A673 (cell line): ENCODE measurements at regions not wholly inside any gene's neighbourhood (a gene's known extent, or its start where the extent isn't known, plus 50 kb on each side); places are given as distances from the start of the nearest gene placed in this dataset.

ENCODE experiments used
- BruUV-seq: library from RNA; stranded (reverse); fragments of 400-500 nt; replicated peaks from 2 replicates; lab custom pipeline; 2021; lab: Mats Ljungman, UMichigan
- CTCF ChIA-PET: fragments of 300-600 bp; sonication (Branson Sonifier 250); formaldehyde crosslinking; loops from one replicate; lab custom pipeline; 2022; ENCODE audit warnings: antibody characterized with exemption; lab: Charles Lee
- POLR2A ChIA-PET: fragments of 300-600 bp; sonication (Branson Sonifier 250); formaldehyde crosslinking; loops from one replicate; lab custom pipeline; 2022; ENCODE audit warnings: antibody characterized with exemption; ENCODE audit not compliant: low non-redundant PET; lab: Charles Lee
- DNase-seq: peaks from one replicate; pipeline ENCODE4 v3.0.0-alpha.2; 2015; ENCODE audit warnings: low spot score
- H3K27ac ChIP-seq: fragments of 200-600 bp; sonication (generic); 2 replicates; pipeline ENCODE4 v1.5.1; 2016; ENCODE audit warnings: mixed run types, low read depth, mild to moderate bottlenecking, mixed read lengths, antibody characterized with exemption, low read length; ENCODE audit not compliant: poor library complexity, severe bottlenecking
- H3K27me3 ChIP-seq: fragments of 200-600 bp; sonication (generic); replicated peaks from 2 replicates; pipeline ENCODE4 v1.6.1; 2017; ENCODE audit warnings: mixed run types, low read depth, mild to moderate bottlenecking, mixed read lengths, antibody characterized with exemption, low read length; ENCODE audit not compliant: insufficient read depth, poor library complexity
- H3K36me3 ChIP-seq: fragments of 200-600 bp; sonication (generic); 2 replicates; pipeline ENCODE4 v1.6.1; 2016; ENCODE audit warnings: mixed run types, mild to moderate bottlenecking, mixed read lengths, antibody characterized with exemption, low read length; ENCODE audit not compliant: insufficient read depth, poor library complexity, severe bottlenecking
- H3K4me1 ChIP-seq: fragments of 200-600 bp; sonication (generic); 2 replicates; pipeline ENCODE4 v1.6.1; 2017; ENCODE audit warnings: mixed run types, mild to moderate bottlenecking, mixed read lengths, antibody characterized with exemption, low read length; ENCODE audit not compliant: insufficient read depth, poor library complexity, severe bottlenecking
- H3K4me3 ChIP-seq: fragments of 200-600 bp; sonication (generic); 2 replicates; pipeline ENCODE4 v1.5.1; 2016; ENCODE audit warnings: low read depth, mixed run types, mild to moderate bottlenecking, mixed read lengths, low read length; ENCODE audit not compliant: poor library complexity, severe bottlenecking
- H3K9me3 ChIP-seq: fragments of 200-600 bp; sonication (generic); 2 replicates; pipeline ENCODE4 v1.6.1; 2016; ENCODE audit warnings: mixed run types, low read depth, mild to moderate bottlenecking, mixed read lengths, antibody characterized with exemption, low read length; ENCODE audit not compliant: poor library complexity, severe bottlenecking
- CTCF ChIP-seq: fragments of 300-800, 200-600 bp; sonication (generic); conservative IDR thresholded peaks from 2 replicates; pipeline ENCODE4 v1.5.1; 2017; ENCODE audit warnings: low read depth, mild to moderate bottlenecking, antibody characterized with exemption, low read length, moderate library complexity, mixed read lengths
- EZH2 ChIP-seq: fragments of 200-600 bp; sonication (generic); IDR thresholded peaks from 2 replicates; pipeline ENCODE4 v1.6.1; 2017; ENCODE audit warnings: borderline replicate concordance, low read depth, mild to moderate bottlenecking, mixed read lengths, antibody characterized with exemption, low read length; ENCODE audit not compliant: poor library complexity, severe bottlenecking
- intact Hi-C: fragments of 100-400 bp; cut with micrococcal nuclease; formaldehyde crosslinking; loops from one replicate; pipeline ENCODE4 v1.10.0; 2022; ENCODE audit not compliant: unreplicated experiment

GRCh38 chr9:81113453-81114124 is 575.8 kb downstream of the TLE1 start:
- Histone ChIP-seq H3K36me3 (no peaks in the 10 kb centered on the region), H3K27me3 (peaks cover 17% of the 10 kb centered on the region), H3K4me3 (no peak overlapping the region), H3K4me1 (no peaks in the 10 kb centered on the region), H3K27ac (no peak overlapping the region), H3K9me3 (no peaks in the 10 kb centered on the region)
- intact Hi-C loops, result no loop called here
- no TSS peak for BruUV-seq
- CTCF ChIA-PET, result no interaction called here
- TF ChIP-seq CTCF (no peak), EZH2 (no peak)
- POLR2A ChIA-PET, result no interaction called here
- no peak for DNase-seq

GRCh38 chr9:81112627-81113452 is 576.5 kb downstream of the TLE1 start:
- no peak overlapping the region for H3K4me3 ChIP-seq
- POLR2A ChIA-PET, result no interaction called here

DNA sequence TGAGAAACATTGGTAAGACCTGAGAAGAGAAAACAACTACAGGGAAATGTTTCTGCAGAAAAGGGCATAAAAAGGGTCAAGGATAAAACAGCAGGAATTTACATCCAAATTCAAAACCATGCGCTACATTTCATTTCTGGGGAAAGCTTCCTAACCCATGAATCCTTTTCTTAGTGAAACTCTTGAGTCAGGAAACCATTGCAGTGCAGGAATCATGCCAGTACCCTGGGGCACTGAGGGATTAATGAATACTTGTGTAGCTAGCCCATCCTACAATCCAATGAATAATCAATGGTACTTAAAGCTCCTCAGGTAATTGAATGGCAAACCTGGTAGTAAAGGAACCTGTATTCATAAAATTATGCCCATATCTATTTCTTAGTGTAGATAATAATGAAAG is 580.5 kb downstream of the TLE1 start:
- Histone ChIP-seq H3K36me3 (no peaks in the 10 kb centered on the region), H3K4me3 (no peak overlapping the region), H3K27me3 (peaks cover 2% of the 10 kb centered on the region), H3K27ac (no peak overlapping the region), H3K9me3 (no peaks in the 10 kb centered on the region), H3K4me1 (no peaks in the 10 kb centered on the region)
- CTCF ChIA-PET, result no interaction called here
- no peak for DNase-seq
- POLR2A ChIA-PET, result no interaction called here
- TF ChIP-seq EZH2, result no peak
- no peak for TF ChIP-seq CTCF
- intact Hi-C loops, result no loop called here
- BruUV-seq, result no TSS peak

More at GRCh38 chr9:81112627-81113452, 576.5 kb downstream of the TLE1 start:
- CTCF ChIA-PET, result no interaction called here
- intact Hi-C loops, result no loop called here
- Histone ChIP-seq H3K9me3 (no peaks in the 10 kb centered on the region), H3K27me3 (peaks cover 17% of the 10 kb centered on the region), H3K4me1 (no peaks in the 10 kb centered on the region), H3K27ac (no peak overlapping the region), H3K36me3 (no peaks in the 10 kb centered on the region)
- no TSS peak for BruUV-seq
- DNase-seq, result no peak
- no peak for TF ChIP-seq CTCF
- TF ChIP-seq EZH2, result no peak
